ENCODE measurements at regions not wholly inside any gene's neighbourhood (a gene's known extent, or its start where the extent isn't known, plus 50 kb on each side); places are given as distances from the start of the nearest gene placed in this dataset.

DNA sequence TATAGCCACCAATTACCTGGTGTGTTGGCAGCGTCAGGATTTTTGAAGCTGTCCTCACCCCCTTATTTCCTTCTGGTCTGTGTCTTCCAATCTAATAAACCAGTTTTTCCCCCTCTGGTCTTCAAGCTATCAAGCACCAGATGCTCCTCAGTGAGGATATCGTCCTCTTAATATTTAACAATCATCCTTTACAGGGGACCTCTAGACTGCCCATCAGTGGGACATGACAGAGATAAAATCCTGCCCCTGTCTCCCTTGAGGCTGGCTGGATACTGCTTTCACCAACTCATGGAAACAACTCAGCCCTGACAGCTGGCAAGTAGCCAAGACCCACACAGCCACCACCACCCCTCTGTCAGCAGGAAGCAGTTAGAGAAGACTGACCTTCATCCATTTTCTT lies 421.0 kb upstream of the API5 start:
- Mint-ChIP-seq H3K36me3 (ENCODE audit: low read depth) (no peaks in the 10 kb centered on the region), H3K4me3 (no peak overlapping the region), H3K27ac (no peak overlapping the region), H3K4me1 (ENCODE audit: low read depth) (no peaks in the 10 kb centered on the region), H3K9me3 (peaks cover 5% of the 10 kb centered on the region), H3K27me3 (no peaks in the 10 kb centered on the region)
- ChIA-PET POLR2A (no interaction called here), CTCF (no interaction called here)
- no peak for ATAC-seq
- TF ChIP-seq, protein P1, sequence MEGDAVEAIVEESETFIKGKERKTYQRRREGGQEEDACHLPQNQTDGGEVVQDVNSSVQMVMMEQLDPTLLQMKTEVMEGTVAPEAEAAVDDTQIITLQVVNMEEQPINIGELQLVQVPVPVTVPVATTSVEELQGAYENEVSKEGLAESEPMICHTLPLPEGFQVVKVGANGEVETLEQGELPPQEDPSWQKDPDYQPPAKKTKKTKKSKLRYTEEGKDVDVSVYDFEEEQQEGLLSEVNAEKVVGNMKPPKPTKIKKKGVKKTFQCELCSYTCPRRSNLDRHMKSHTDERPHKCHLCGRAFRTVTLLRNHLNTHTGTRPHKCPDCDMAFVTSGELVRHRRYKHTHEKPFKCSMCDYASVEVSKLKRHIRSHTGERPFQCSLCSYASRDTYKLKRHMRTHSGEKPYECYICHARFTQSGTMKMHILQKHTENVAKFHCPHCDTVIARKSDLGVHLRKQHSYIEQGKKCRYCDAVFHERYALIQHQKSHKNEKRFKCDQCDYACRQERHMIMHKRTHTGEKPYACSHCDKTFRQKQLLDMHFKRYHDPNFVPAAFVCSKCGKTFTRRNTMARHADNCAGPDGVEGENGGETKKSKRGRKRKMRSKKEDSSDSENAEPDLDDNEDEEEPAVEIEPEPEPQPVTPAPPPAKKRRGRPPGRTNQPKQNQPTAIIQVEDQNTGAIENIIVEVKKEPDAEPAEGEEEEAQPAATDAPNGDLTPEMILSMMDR (IDR thresholded peaks at IDR 0.05), result no peak
- no peak for DNase-seq
- intact Hi-C loops (cut with micrococcal nuclease), result no loop called here

DNA sequence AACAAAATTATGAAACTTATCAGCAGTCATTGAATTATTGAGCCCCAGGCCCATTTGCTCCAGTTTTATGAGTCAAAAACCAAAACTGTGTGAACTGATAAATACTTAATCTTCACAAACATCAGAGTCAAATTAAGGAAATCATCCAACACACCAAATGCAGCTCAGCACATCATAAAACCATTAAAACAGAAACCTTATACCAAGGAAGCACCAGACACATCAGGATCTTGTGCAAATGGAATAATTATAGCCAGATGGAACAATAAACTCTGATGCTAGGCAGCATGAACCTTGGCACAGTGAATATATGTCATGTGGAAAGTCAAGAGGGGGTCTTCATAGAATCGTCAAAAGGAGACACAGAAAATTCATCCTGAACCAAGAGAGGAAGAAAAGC lies 410.7 kb upstream of the API5 start:
- Mint-ChIP-seq H3K9me3 (peaks cover 4% of the 10 kb centered on the region), H3K27me3 (no peaks in the 10 kb centered on the region), H3K4me1 (ENCODE audit: low read depth) (no peaks in the 10 kb centered on the region), H3K36me3 (ENCODE audit: low read depth) (no peaks in the 10 kb centered on the region), H3K4me3 (no peak overlapping the region), H3K27ac (no peak overlapping the region)
- intact Hi-C loops (cut with micrococcal nuclease), result loop anchor here (10.0 kb wide), 1 partner anchor 56 kb away; no protein-coding TSS in a partner anchor
- ATAC-seq (no peak), DNase-seq (no peak)
- ChIA-PET POLR2A (interaction anchor here (0.5 kb wide), 1 partner anchor 19 kb away, joined by 3 read pairs; no protein-coding TSS in a partner anchor), CTCF (no interaction called here)
- TF ChIP-seq, protein P1 (IDR thresholded peaks at IDR 0.05), result no peak

DNA sequence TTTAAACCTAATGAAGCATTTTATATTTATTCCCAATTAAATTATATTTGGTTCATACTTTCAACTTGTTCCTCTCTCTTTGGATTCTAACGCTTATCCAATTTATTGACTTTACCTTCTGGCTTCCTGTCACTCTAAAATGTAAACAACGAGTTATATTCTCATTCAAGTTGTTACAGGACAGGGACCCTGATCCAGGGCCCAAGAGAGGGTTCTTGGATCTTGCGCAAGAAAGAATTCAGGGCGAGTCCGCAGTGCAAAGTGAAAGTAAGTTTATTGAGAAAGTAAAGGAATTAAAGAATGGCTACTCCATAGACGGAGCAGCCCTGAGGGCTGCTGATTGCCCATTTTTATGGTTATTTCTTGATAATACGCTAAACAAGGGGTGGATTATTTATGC lies 405.6 kb upstream of the API5 start:
- CTCF ChIA-PET, result no interaction called here
- Mint-ChIP-seq H3K9me3 (peaks cover 5% of the 10 kb centered on the region), H3K36me3 (ENCODE audit: low read depth) (no peaks in the 10 kb centered on the region), H3K27ac (no peak overlapping the region), H3K4me3 (no peak overlapping the region), H3K27me3 (no peaks in the 10 kb centered on the region), H3K4me1 (ENCODE audit: low read depth) (no peaks in the 10 kb centered on the region)
- intact Hi-C loops (cut with micrococcal nuclease), result loop anchor here (10.0 kb wide), 1 partner anchor 61 kb away; no protein-coding TSS in a partner anchor
- TF ChIP-seq, protein P1 (IDR thresholded peaks at IDR 0.05), result no peak
- DNase-seq, result no peak
- ATAC-seq, result no peak
- POLR2A ChIA-PET, result no interaction called here

DNA sequence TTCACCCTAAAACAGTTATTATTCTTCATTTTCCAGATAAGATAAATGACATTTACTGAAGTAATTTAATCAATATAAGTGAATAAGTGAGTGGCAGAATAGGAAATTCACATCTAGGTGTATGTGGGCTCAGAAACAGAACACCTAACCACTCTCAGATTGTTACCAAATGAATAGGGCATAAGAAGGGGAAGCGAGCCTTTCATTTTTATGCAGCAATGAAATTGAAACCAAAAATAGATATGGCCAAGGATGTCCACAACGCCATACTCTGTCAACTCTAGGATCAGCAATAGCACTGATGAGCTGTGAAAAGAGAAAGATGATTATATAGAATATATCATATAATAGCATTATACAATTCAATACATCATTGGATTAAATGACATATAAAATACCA lies 398.1 kb upstream of the API5 start:
- CTCF ChIA-PET, result no interaction called here
- TF ChIP-seq, protein P1 (IDR thresholded peaks at IDR 0.05), result no peak
- Mint-ChIP-seq H3K4me3 (no peak overlapping the region), H3K27ac (no peak overlapping the region), H3K27me3 (no peaks in the 10 kb centered on the region), H3K4me1 (ENCODE audit: low read depth) (no peaks in the 10 kb centered on the region), H3K9me3 (peaks cover 6% of the 10 kb centered on the region), H3K36me3 (ENCODE audit: low read depth) (no peaks in the 10 kb centered on the region)
- POLR2A ChIA-PET, result no interaction called here
- ATAC-seq, result no peak
- no peak for DNase-seq
- intact Hi-C loops (cut with micrococcal nuclease), result no loop called here

DNA sequence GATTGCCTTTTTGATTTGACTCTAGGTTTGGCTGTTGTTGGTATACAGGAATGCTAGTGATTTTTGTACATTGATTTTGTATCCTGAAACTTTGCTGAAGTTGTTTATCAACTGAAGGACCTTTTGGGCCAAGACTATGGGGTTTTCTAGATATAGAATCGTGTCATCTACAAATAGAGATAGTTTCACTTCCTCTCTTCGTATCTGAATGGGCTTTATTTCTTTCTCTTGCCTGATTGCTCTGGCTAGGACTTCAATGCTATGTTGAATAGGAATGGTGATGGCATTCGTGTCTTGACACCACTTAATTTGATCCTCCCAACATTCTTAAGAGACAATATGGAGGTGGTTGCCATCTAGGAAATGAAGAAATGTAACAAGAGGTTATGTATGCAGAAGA lies 388.1 kb upstream of the API5 start:
- intact Hi-C loops (cut with micrococcal nuclease), result no loop called here
- CTCF ChIA-PET, result no interaction called here
- Mint-ChIP-seq H3K4me1 (ENCODE audit: low read depth) (no peaks in the 10 kb centered on the region), H3K36me3 (ENCODE audit: low read depth) (no peaks in the 10 kb centered on the region), H3K27ac (no peak overlapping the region), H3K27me3 (no peaks in the 10 kb centered on the region), H3K9me3 (peaks cover 11% of the 10 kb centered on the region), H3K4me3 (no peak overlapping the region)
- POLR2A ChIA-PET, result no interaction called here
- DNase-seq (no peak), ATAC-seq (no peak)
- TF ChIP-seq, protein P1 (IDR thresholded peaks at IDR 0.05), result no peak

Measured in activated CD8-positive, alpha-beta T cell treated with anti-CD3 and anti-CD28 coated beads for 36 hours (primary cell).